IPS-18a (cell line): ENCODE measurements at regions not wholly inside any gene's neighbourhood (a gene's known extent, or its start where the extent isn't known, plus 50 kb on each side); places are given as distances from the start of the nearest gene placed in this dataset.

Source experiments
- H3K27ac ChIP-seq: one replicate; pipeline ENCODE4 v1.5.1; 2013; ENCODE audit warnings: low read length
- H3K27me3 ChIP-seq: one replicate; pipeline ENCODE4 v1.6.1; 2013; ENCODE audit warnings: mild to moderate bottlenecking, low read length; ENCODE audit not compliant: control insufficient read depth, insufficient read depth
- H3K36me3 ChIP-seq: one replicate; pipeline ENCODE4 v1.6.1; 2013; ENCODE audit warnings: low read depth, low read length; ENCODE audit not compliant: control insufficient read depth
- H3K4me1 ChIP-seq: one replicate; pipeline ENCODE4 v1.6.1; 2013; ENCODE audit warnings: low read depth, low read length; ENCODE audit not compliant: control insufficient read depth
- H3K4me3 ChIP-seq: one replicate; pipeline ENCODE4 v1.5.1; 2013; ENCODE audit warnings: low read length
- H3K9ac ChIP-seq: one replicate; pipeline ENCODE4 v1.6.1; 2013; ENCODE audit warnings: mild to moderate bottlenecking, low read length, moderate library complexity
- H3K9me3 ChIP-seq: one replicate; pipeline ENCODE4 v1.6.1; 2013; ENCODE audit warnings: low read depth, low read length; ENCODE audit not compliant: control insufficient read depth

DNA sequence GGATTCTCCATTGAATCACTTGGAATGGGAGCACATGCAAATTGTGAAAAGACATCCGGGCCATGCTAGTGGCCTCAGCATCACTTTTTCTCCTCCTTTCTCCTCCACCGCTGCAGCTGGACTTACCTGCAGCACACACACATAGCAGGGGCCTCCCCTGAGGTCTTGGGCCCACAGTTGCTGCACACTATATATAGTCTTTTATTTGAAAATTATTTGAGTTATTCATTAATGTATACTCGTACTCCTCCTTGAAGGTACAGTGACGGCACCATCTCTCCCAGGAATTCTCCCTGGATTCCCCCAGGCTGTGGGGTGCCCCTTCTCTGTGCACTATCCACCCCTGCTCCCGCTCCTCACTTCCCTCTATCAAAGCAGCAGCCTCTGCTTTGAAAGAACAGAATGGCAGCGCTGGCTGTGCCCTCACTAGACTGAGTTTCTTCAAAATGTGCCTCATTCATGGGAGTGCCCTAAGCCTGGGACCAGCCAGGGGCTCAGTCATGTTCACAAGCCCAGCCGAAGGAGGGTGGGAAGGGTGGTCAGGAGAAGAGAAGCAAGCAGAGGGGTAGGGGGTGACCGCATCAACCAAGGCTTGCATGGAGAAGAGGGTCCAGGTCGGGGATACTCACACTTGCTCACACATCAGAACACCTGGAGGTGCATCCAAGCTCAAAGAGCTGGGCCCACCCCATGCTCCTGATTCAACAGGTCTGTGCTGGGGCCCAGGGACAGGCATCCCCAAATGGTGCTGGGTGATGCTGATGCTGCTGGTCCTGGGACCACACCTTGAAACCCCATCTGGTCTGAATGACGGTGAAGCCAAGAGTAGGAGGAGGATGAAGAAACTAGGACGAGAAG is 156.2 kb upstream of the ZMIZ1 start:
- no peaks in the 10 kb centered on the region for H3K9me3 ChIP-seq
- H3K36me3 ChIP-seq = no peaks in the 10 kb centered on the region
- no peak overlapping the region for H3K27ac ChIP-seq
- no peak overlapping the region for H3K9ac ChIP-seq
- H3K4me3 ChIP-seq = no peak overlapping the region
- peaks cover 41% of the 10 kb centered on the region for H3K4me1 ChIP-seq
- peaks cover 5% of the 10 kb centered on the region for H3K27me3 ChIP-seq

- Histone ChIP-seq H3K4me1 (peaks cover 37% of the 10 kb centered on the region), H3K27ac (no peak overlapping the region), H3K9ac (no peak overlapping the region), H3K9me3 (no peaks in the 10 kb centered on the region), H3K4me3 (no peak overlapping the region), H3K36me3 (no peaks in the 10 kb centered on the region), H3K27me3 (peaks cover 5% of the 10 kb centered on the region)
These were observed 155.3 kb upstream of the ZMIZ1 start for GRCh38 chr10:78913219-78914059.

DNA sequence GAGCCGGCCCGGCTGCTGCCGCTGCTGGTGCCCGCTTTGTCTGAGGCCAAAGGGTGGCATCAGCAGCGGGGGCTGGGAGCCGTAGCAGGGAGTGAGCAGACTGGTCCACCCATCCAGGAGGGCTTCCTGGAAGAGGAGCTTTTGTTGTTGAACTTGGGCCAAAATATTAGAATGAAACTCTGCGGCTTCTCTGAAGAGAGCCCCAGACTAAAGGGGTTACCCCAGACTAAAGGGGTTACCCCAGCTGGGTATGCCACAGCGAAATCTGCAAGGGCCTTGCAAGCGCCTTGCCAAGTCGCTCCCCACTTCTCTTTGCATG is 154.7 kb upstream of the ZMIZ1 start:
- Histone ChIP-seq H3K27ac (no peak overlapping the region), H3K36me3 (no peaks in the 10 kb centered on the region), H3K9me3 (no peaks in the 10 kb centered on the region), H3K27me3 (peaks cover 5% of the 10 kb centered on the region), H3K9ac (no peak overlapping the region), H3K4me1 (peaks cover 37% of the 10 kb centered on the region), H3K4me3 (no peak overlapping the region)

DNA sequence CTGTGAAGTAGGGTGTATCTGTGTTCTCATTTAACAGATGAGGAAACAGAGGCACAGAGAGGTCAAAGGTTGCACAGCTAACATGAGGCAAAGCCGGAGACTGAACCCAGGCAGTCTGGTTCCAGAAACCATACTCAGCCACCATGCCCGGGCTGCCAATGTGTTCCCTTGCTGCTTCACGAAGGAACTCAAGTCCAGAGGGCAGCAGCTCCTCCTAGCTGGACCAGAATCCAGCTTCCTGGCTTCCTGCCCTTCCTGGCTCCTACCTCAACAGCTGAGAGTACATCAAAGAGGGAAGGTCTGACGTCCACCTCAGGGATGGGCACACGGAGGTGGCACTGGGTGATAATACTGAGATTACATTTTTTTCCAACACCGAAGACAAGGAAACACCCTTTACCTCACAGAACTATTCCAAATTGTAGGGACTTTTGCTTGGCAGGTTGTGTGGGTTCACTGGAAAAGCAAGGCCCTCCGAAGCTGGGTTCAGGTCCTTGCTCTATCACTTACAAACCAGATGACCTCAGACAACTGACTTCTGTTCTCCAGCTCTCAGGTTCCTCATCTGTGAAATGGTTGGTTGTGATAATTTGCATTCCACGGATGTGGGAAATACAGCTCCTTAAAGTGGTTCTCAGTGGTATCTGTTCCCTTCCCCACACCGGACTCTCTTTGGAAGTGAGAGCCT is 154.1 kb upstream of the ZMIZ1 start:
- Histone ChIP-seq H3K9me3 (no peaks in the 10 kb centered on the region), H3K4me3 (no peak overlapping the region), H3K9ac (no peak overlapping the region), H3K27me3 (peaks cover 5% of the 10 kb centered on the region), H3K36me3 (no peaks in the 10 kb centered on the region), H3K4me1 (peaks cover 37% of the 10 kb centered on the region), H3K27ac (no peak overlapping the region)

DNA sequence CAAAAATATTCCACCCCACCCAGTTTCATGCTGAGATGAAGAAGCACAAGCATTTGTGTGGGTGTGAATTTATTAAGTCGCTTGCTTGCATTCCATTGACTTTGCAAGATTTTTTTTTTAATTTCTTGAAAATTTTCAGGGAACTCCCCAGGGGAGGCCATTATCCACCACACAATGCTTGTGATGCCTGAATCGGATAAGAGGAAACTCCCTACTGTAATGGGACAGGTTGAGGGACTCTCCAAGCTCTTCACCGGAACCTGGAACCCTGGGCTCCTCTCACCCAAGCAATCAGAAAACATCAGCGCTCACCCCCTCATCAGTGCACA is 153.6 kb upstream of the ZMIZ1 start:
- no peaks in the 10 kb centered on the region for H3K9me3 ChIP-seq
- no peak overlapping the region for H3K9ac ChIP-seq
- no peak overlapping the region for H3K27ac ChIP-seq
- no peak overlapping the region for H3K4me3 ChIP-seq
- H3K4me1 ChIP-seq = peaks cover 37% of the 10 kb centered on the region
- no peaks in the 10 kb centered on the region for H3K36me3 ChIP-seq
- H3K27me3 ChIP-seq = peaks cover 5% of the 10 kb centered on the region

GRCh38 chr10:78916227-78916626 is 152.5 kb upstream of the ZMIZ1 start:
- Histone ChIP-seq H3K27ac (no peak overlapping the region), H3K4me1 (peaks cover 37% of the 10 kb centered on the region), H3K9ac (no peak overlapping the region), H3K9me3 (no peaks in the 10 kb centered on the region), H3K4me3 (no peak overlapping the region), H3K27me3 (peaks cover 5% of the 10 kb centered on the region), H3K36me3 (no peaks in the 10 kb centered on the region)

- Histone ChIP-seq H3K4me3 (no peak overlapping the region), H3K27ac (no peak overlapping the region), H3K4me1 (peaks cover 28% of the 10 kb centered on the region), H3K27me3 (no peaks in the 10 kb centered on the region), H3K36me3 (no peaks in the 10 kb centered on the region), H3K9me3 (no peaks in the 10 kb centered on the region), H3K9ac (no peak overlapping the region)
These were observed 149.4 kb upstream of the ZMIZ1 start for GRCh38 chr10:78919181-78919966.

DNA sequence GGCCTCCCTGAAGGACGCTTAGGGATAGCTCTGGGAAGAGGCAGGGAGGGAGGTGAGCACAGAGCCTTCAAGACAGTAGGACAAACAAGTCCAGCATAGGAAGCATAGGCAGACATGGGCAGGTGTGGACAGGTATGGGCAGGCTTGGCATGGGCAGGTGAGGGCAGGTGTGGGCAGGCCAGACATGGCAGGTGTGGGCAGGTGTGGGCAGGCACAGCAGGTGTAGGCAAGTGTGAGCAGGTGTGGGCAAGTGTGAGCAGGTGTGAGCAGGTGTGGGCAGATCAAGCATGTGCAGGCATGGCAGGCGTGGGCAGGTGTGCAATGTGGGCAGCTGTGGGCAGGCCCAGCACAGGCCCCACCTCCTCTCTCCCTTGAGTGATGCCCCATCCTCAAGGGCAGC is 148.8 kb upstream of the ZMIZ1 start:
- Histone ChIP-seq H3K4me3 (no peak overlapping the region), H3K27me3 (no peaks in the 10 kb centered on the region), H3K4me1 (peaks cover 24% of the 10 kb centered on the region), H3K9ac (no peak overlapping the region), H3K27ac (no peak overlapping the region), H3K36me3 (no peaks in the 10 kb centered on the region), H3K9me3 (no peaks in the 10 kb centered on the region)

- Histone ChIP-seq H3K27me3 (no peaks in the 10 kb centered on the region), H3K27ac (no peak overlapping the region), H3K9ac (no peak overlapping the region), H3K36me3 (no peaks in the 10 kb centered on the region), H3K4me3 (no peak overlapping the region), H3K4me1 (peaks cover 11% of the 10 kb centered on the region), H3K9me3 (no peaks in the 10 kb centered on the region)
These were observed 146.9 kb upstream of the ZMIZ1 start for GRCh38 chr10:78921895-78922294.

- Histone ChIP-seq H3K27me3 (no peaks in the 10 kb centered on the region), H3K9me3 (no peaks in the 10 kb centered on the region), H3K27ac (no peak overlapping the region), H3K36me3 (no peaks in the 10 kb centered on the region), H3K4me1 (peaks cover 8% of the 10 kb centered on the region), H3K4me3 (no peak overlapping the region), H3K9ac (no peak overlapping the region)
These were observed 145.0 kb upstream of the ZMIZ1 start for GRCh38 chr10:78923647-78924318.
